ENCODE measurements at regions not wholly inside any gene's neighbourhood (a gene's known extent, or its start where the extent isn't known, plus 50 kb on each side); places are given as distances from the start of the nearest gene placed in this dataset.

DNA sequence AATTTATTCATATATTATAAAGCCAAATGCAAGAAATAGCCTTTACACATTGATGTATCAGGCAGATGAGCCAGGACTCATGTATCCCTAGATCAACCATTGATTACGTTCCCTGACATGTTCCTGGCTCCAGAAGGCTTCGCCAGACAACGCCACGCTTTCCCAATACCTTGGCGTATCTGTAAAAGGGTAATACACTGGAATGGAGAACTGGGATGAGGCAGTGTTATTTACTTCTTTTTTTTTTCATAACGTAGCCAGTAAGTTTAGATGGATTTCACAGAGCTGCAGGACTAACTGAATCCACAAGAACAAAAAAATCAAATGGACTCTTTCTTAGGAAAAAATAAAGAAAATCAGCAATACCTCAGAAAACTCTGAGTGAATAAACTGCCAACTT, 588.1 kb upstream of the SEMA3D start:
- DNase-seq = no peak

DNA sequence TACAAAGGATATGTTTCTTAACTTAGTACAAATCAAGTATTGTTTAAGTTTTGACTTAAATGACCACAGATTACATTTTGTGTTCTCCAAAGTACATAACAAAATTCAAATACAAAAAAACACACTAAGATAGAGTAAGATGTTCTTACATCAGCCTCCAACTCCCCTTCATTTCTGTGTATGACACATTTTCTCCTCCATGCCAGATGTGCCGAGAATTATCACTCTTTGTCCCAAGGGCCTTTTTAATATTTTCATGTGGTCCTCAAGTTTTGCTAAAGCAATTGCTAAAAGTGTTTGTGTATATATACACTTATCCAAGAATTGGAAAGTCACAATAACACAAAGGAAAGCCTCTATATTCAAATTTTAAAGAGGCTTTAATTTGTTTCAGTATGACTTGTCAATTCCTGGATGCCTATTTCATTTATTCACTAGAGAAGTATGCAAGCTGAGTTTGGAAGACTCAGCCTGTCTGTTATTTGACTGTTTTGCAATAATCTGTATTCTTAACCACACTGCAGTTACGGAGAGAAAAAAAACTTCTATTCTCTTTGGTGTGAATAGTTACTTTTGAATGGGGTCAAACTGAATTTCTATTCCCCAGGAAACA, 586.4 kb upstream of the SEMA3D start:
- DNase-seq = no peak

- no peak for DNase-seq
These were observed 584.7 kb upstream of the SEMA3D start for GRCh38 chr7:85771516-85771915.

- no peak for DNase-seq
These were observed 583.5 kb upstream of the SEMA3D start for GRCh38 chr7:85770332-85770731.

GRCh38 chr7:85765698-85766298, 578.9 kb upstream of the SEMA3D start:
- no peak for DNase-seq

DNA sequence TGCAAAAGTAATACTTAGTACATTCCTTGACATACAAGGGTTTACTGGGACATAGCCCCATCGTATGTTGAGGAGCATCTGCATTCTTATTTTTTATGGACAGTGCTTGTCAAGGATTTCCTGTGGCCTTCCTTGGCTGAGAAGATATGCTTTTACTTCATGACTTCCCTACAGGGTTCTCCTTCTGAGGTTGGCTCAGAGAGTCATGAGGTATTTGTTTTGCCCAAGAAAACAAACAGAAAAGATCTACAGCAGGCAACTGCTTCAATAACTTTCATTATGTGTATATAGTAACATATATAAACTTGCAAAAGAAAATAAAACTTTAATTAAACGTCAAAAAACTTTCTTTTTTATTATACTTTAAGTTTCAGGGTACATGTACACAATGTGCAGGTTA, 577.2 kb upstream of the SEMA3D start:
- no peak for DNase-seq

GRCh38 chr7:85757348-85757747, 570.5 kb upstream of the SEMA3D start:
- no peak for DNase-seq

DNA sequence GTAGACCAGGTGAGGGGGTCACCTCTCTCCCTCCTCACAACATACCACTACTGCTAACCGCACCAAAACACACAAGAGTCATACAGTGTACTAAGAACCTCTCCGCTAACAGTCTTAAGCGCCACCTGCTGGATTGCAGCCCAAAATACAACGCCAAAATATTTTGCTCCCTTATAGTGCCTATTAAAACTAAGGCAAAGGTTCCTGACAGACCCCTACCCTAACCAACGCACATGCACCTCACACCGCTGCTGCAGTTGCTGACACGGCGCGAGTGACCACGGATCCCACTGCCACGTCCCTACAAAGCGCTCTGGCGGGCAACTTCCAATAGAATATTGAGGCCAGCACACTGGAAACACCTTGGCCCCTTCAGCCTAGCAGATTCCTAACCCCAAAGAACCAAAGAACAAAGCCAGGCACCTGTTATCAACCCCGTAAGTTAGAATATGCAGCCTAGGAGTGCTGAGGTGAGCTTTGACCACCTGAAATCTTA, 563.6 kb upstream of the SEMA3D start:
- no peak for DNase-seq

- no peak for DNase-seq
These were observed 563.0 kb upstream of the SEMA3D start for GRCh38 chr7:85749696-85750453.

- no peak for DNase-seq
These were observed 562.0 kb upstream of the SEMA3D start for GRCh38 chr7:85748861-85749260.

DNA sequence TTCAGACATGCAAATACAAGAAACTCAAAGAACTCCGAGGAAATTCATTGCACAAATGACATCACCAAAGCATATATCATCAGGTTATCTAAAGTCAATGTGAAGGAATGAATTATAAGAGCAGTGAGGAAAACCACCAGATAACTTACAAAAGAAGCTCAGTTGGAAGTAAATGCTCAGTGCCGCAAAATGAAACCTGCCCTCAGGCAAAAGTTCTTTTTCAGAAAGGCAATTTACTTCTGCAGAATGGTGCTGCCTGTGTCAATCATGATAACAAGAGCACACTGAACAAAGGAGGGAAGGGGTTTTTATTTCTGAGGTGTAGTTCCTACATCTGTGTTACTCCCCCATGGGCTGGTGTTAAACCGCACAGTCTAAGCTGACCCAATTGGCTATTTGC, 550.6 kb upstream of the SEMA3D start:
- no peak for DNase-seq

DNA sequence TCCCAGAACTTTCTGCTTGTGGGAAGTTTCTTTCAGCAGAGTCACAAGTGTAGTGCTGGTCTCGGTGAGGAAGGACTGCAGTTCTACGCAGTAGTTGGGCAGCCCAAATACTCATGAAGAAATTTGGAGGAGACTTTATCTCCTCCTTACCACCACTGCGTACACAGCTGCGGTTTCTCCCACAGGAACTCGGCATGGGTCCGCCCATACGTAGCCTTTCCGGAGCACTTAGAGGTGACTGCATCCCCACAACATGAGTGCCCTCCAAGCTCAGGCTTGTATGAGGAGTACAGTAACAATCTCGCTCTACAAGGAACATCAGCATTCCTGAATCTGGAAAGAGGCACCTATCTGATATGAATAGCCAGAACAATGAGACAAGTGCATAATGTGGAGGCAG, 549.2 kb upstream of the SEMA3D start:
- no peak for DNase-seq

GRCh38 chr7:85734823-85735222, 548.0 kb upstream of the SEMA3D start:
- DNase-seq = no peak

DNA sequence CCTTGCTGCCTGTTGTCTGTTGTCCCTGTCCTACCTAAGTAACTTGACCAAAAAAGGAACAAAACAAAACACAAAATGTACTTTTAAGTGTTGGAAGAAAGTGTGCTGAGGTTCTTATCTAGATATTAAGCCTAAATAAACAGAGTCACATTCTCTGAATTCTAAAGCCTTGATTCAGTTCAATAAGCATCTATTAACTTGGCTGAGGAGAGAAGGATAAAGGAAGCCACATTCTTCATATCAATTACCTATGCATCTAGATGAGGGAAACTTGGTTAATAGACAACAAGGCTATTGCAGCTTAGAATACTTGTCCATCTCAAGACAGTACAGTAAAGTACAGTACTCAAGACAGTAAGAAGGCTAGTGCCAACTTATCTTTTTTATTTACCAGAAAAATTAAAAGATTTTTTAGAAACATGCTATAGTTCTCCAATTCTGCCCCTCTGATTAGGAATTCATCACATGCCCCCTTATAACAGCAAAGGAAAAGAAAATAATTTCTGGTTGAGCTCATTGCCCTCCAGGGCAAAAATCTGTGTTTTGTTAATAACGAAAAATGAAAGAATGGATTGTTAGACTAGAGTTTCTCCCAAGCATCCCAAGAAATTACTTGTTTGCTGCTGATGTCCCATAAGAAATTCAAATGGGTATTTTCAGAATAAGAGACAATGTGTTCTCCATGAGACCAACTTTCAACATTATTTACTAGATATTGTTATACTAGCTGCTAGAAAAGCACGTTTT, 546.5 kb upstream of the SEMA3D start:
- no peak for DNase-seq

- DNase-seq = no peak
These were observed 543.2 kb upstream of the SEMA3D start for GRCh38 chr7:85730012-85730411.

- DNase-seq = no peak
These were observed 538.2 kb upstream of the SEMA3D start for GRCh38 chr7:85725026-85725425.

- DNase-seq = no peak
These were observed 533.4 kb upstream of the SEMA3D start for GRCh38 chr7:85719981-85720953.

GRCh38 chr7:85716353-85716752, 529.5 kb upstream of the SEMA3D start:
- DNase-seq = no peak

DNA sequence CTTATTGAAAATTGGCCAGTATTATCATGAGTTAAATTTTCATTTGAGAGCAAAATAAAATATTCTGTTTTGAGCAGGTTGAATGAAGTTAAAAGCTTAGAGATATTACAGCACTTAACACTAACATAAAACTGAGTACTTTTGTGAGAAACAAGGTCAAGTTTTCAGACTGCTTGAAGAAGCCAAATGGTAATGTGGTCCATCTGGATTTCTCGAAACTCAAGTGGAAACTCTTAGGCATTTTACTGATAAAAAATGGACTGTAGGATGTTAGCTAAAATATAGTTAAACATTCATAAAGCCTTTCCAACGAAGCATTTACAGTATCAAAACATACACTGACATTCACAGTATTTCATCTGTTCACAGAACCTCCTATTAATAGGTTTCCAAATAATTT, 528.1 kb upstream of the SEMA3D start:
- no peak for DNase-seq

- DNase-seq = no peak
These were observed 527.3 kb upstream of the SEMA3D start for GRCh38 chr7:85714043-85714578.

GRCh38 chr7:85713171-85713570, 526.3 kb upstream of the SEMA3D start:
- no peak for DNase-seq

DNA sequence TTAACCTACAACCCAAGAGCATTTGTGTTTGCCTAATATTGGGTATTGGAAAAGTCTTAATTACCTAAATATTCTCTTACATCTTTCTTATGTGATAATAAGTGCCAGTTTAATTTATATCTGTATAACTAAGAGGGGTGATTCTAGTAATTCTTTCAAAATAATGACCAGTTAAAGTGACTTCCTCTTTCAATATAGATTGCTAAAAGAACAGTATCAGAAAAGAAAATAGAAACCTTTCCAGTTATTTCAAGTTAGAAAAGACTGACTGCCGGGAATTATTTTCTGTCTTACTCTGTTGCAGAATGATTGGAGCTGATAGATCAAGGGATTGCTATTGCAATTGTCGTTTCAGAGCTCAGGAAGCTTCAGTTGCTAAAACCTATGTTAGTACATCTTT, 525.0 kb upstream of the SEMA3D start:
- no peak for DNase-seq
